Iris pigment epithelial cell (primary cell): ENCODE measurements at regions not wholly inside any gene's neighbourhood (a gene's known extent, or its start where the extent isn't known, plus 50 kb on each side); places are given as distances from the start of the nearest gene placed in this dataset.

Experiments
- DNase-seq: peaks from one replicate; pipeline ENCODE4 v3.0.0-alpha.2; 2011; ENCODE audit warnings: low read depth

DNA sequence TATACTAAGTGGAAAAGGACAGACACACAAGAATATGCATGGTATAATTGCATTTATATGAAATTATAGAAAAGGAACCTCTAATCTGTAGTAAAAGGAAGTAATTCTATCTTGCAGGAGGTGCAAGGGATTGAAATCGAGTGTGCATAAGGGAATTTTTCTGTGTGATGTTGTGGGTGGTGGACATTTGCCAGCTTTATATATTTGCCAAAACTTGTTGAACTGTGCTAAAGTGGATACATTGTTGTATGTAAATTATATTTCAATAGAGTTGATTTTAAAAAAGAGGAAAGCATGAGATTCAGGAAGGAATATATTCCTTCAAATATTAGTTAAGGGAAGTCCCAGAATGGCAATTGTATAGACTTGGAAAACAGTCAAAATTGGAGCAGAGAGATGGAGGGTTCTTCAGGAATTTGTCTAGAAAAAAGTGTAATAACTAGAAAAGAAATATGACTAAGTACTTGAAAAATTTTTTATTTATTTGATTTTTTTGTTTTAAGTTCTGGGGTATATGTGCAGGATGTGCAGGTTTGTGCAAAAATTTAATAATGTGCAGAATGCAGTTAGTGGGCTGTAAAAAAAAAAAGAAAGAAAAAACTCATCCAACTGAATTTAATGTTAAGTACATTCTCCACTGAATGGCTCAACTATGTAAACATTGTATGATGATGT is 96.1 kb downstream of the ARL4A start:
- DNase-seq = peak; percentile 30

DNA sequence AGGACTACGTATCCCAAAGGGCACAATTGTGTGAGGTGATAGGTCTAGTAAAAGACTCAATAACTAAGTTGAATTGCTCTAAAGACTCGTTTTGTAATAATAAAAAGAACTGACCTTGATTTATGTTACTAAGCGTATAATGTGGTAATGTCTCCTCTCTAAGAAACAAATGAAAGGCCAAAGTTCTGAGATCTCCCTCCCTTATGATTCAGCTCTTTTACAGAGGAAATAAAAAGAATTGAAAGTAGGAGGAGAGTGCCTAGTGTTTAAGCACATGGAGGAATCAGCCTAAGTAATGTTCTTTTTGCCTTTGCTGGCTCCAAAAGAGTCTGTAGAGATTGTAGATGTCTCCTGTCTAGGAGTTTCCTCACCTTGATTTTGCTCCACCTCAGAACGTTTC is 98.0 kb downstream of the ARL4A start:
- DNase-seq = no peak

DNA sequence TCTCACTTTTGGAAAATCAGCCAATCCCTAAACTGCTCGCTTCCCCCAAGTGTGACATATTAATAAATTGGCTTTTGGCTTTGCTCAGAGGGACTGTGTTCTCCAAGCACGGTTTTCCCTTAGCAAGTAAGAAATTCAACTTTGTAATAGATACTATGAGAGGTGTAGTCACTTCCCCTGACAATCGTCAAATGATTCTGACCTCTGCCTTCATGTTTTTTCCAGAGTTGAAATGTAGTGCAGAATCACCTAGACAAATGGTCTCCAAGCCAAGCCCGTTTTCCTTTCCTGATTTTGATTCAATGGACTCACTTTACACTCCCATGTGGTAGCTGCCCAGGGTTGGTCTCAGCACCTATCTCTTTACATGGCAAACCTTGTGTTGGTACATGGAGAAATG is 99.1 kb downstream of the ARL4A start:
- DNase-seq = no peak

DNA sequence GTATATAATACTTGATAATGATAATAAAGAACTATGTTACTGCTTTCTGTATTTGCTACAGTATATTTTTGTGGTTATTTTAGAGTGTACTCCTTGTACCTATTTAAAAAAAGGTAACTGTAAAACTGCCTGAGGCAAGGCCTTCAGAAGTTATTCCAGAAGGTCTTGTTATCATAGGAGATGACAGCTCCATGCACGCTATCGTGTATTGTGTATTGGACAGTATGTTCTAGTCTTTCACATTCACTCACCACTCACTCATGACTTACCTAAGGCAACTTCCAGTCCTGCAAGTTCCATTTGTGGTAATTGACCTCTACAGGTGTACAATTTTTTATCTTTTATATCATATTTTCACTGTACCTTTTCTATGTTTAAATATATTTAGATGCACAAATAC is 100.7 kb downstream of the ARL4A start:
- DNase-seq = no peak

DNA sequence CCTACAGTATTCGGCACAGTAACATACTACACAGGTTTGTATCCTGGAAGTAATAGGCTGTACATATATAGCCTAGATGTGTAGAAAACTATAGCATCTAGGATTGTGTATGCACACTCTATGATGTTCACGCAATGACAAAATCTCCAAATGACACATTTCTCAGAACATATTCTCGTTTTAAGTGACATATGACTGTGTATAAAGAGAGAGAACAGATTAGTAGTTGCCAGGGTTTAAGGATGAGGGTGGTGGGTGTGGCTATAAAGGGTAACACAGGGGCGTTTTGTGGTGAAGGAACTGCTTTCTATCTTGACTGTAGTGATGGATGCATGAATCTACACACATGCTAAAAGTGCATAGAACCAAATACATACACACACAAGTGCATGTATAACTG is 101.2 kb downstream of the ARL4A start:
- no peak for DNase-seq

DNA sequence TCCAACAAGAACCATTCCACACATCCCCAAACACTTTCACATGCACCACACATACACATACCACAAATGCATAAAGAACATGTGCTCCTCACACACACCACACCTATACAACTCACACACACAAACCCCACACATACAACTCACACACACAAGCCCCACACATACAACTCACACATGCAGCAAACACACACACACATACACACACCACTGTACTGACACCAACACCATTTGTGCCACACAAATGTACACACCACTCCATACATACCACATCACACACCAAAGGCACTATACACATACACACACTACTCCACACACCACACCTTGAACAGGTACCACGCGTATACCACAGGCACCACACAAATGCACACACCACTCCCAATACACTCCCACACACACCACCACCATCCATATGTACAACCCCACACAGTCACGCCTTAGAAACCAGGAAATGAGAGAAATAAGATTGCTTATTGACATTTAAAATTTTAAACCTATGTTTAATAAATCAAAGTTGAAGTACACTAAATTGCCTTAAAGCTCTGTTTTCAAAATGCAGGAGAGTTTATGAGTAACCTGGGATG is 107.4 kb downstream of the ARL4A start:
- no peak for DNase-seq

DNA sequence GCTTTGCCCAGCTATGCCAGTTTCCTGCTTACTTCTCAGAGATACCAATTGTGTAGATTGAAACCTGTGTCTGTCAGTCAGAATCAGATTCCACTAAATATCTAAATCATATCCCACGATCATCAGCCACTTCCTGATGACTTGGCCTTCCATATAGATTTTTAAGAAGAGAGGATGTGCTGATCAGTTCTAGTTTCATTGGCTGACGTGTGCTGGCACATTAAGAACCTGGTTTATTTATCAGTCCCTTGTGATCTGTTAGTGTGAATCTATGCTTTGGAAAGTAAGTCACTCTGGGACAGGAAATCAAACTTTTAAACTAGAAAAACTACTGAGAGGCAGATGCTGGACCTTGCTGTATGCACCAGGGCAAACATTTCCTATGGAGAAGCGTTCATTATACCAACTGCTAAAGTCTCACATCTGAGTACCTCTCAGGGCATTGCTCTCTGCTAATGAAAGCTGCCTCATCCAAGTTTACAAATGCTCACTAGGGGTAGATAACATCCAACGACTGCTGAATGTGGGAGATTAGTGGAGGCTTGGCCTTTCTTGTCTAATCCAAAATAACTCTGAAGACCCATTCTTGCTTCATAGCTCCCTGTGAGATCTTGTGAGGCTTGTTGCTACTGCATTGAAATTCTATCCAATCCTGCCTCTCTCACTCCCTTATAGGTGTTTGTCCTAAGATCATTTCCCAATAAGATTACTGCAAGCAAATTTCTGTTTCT is 109.1 kb downstream of the ARL4A start:
- DNase-seq = no peak

DNA sequence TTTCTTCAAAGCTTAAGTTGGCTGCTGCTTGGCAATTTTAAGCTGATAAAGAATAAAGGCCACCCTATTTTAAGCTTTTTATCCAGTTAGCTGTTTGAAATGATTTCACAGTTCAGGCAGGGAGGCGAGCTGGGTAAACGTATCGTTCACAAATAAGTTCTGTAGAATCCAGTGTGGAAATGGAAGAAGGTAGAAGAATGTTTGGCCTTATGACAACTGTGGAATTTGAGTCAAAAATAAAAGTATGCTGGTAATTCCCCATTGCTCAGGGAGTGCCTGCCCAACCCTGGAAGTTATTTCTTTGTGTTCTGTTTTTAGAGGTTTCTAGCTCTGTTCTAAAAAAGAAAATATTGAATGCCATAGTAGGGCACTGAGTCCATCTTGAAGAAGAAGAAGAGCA is 113.1 kb downstream of the ARL4A start:
- peak; percentile 12 for DNase-seq

DNA sequence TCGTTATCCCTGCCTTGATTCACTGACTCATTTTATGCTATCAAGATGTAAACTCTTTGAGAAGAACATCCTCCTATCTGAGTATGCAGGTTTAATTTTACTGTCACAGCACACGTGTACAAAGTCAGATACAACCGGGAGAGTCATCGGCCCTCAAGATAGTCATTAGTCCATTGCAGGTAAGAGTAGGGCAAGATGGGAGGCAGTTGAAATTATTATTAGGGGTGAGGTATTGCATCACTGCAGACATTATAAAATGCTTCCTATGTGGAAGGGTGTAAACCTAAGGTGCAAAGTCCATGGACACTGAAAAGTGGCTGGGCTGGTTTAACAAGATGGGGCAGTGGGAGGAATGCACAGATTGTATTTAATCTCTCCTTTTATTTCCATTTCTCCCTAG is 113.7 kb downstream of the ARL4A start:
- no peak for DNase-seq

DNA sequence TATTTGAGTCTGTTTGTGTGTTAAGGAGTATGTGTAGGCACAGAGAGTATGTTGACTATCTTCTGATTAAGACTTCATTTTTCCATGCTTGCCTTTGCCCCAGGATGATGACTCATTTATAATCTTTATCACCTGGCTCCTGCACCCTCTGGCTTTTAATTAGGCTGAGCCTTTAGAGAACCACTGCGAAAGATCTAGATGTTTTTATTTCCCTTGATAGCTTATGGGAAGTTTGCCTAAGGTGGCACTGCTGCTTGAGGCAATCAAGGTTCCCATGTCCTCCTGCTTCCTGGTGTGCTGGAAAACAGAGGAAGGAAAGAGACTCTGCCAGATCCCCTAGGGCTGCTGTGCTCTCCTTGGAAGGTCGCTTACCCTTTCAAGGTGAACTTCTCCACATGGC is 114.6 kb downstream of the ARL4A start:
- no peak for DNase-seq

DNA sequence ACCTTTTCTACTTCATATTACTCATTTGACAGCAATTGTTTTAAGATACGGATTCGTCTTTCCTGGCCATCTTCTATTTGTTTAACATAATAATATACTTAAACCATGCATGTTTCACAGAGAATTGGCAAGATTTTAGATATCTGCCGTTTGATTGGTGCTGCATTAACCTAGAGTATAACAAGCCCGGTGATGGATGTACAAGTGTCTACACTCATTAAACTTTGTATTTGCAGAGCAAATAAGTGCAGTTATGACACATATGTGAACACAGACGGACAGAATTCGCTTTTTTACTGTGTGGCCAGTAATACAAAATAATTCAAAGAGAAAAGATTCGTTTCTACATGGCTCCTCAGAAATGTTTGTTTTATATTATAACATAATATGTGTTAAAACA is 116.1 kb downstream of the ARL4A start:
- DNase-seq = no peak

DNA sequence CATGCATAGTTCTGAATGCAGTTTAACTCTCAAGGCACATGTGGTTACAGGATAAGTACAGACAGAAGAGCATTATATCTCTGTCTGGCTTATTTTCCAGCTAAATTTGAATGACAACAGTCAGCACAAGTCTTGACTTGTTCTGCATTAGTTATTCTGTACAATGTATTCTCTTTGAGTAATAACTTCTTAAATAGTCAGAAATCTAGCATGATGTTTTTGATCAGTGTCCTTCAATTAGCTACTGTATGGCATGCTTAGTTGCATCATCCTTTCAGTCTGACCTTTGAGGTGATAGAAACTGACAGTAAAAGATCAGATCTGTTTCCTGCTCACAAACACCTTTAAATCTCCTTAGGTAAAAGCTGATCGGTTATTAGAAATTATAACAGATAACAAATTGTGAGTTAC is 118.1 kb downstream of the ARL4A start:
- DNase-seq = peak; percentile 3

DNA sequence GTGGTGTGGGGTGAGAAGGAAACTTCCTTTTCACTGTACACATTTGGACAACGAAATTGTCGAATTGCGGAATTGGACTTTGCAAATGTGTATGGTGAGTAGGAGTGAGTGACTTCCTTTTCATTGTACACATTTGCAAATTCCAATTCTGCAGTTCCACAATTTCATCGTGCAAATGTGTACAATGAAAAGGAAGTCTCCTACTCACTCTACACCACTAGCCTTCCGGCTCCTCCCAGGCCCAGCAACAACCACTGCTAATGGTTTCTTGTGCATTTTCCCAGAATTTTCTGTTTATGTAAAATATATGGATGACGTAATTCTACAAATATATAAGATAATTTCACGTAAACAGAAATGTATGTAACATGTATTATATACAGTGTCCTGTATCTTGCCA is 118.5 kb downstream of the ARL4A start:
- DNase-seq = no peak

DNA sequence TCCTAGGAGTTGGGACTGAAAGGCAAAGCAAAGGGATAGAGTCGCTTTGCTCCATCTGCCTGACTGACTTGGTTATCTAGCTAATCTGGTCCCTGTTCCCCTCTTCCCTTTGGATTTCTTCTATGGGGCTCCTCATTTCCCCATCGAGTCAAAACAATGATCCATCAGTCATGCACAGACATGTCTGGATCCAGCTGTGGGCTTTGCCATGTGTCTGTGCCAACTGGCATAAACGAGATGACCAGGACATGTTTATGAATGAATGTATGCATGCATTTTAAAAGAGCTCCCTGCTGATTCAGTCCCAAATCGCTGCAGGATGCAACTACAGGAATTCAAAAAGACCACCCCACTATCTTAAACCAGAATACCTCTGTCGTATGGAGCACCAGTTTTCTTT is 122.0 kb downstream of the ARL4A start:
- no peak for DNase-seq

DNA sequence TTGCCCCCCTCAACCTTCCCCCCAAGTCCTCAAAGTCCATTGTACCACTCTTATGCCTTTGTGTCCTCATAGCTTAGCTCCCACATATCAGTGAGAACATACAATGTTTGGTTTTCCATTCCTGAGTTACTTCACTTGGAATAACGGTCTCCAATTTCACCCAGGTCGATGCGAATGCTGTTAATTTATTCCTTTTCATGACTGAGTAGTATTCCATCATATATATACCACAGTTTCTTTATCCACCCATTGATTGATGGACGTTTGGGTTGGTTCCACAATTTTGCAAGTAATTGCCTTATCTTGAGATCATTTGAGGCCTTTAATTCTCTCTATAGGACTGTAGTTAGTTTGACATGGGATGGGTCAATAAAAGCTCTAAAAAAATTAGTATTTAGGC is 124.7 kb downstream of the ARL4A start:
- DNase-seq = no peak

DNA sequence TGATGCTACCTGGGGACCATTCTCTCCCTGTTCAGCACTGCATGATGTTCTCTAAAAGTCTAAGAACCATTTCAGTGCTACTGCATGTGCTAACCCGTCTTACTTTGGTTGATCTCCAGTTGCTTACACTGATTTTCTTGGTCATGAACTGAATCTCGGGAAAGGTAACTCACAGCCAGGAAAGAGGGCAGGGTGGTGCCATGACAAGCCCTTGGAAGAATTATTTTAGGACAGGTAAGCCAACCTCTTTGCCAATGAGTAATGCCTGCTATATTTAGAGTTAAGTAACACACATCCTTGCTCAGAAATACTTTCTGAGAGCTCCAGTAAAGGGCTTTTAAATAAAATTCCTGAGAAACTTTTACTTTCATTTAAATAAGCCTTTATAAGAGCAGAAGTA is 126.7 kb downstream of the ARL4A start:
- no peak for DNase-seq

DNA sequence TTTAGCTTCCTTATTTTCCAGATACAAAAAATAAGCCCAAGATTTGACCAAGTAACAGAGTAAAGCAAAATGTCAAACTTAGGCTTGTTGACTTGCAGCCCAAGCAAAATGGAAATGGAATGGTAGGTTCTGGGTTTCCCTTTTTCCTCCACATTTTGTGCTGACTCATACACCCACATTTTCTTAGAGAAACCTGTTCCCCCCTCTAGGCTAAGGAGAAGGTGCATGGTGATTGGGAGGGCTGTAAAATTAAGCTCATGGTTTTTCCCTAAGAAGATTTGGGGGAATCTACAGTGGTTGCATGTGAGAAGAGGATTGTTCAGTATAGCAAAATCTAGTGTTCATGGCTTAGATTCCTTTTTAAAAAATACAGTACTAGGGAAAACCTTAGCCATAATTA is 127.4 kb downstream of the ARL4A start:
- DNase-seq = no peak

DNA sequence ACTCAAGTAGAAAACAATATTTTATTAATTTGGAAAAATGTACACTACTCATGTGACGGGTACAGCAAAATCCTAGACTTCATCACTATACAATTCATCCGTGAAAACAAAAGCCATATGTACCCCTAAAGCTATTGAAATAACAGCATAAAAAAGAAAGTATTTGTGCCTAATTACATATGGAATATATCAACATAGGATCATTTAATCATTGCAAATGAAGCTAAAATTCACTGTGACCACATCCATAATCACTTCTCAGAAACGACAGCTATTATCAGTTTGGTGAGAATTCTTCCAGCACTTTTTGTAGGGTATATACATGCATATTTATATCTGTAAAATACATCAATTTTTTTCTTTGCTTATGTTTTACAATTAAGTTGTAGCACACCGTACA is 128.0 kb downstream of the ARL4A start:
- DNase-seq = no peak

DNA sequence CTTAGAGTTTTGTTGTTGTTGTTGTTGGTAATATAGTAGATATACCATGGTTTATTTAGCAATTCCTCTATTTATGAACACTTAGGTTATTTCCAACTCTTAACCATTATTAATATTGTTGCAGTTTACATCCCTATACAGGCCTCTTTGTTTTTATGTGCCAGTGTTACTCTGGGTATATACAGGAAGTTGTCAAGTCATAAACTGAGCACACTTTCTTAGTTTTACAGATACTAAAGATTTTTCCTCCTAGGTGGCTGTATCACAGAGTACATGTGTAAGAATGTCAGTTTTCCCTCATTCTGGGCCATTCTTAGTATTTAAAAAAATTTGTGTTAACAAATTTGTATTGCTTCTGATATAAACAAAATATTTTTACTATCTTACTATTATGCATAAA is 128.4 kb downstream of the ARL4A start:
- DNase-seq = no peak

DNA sequence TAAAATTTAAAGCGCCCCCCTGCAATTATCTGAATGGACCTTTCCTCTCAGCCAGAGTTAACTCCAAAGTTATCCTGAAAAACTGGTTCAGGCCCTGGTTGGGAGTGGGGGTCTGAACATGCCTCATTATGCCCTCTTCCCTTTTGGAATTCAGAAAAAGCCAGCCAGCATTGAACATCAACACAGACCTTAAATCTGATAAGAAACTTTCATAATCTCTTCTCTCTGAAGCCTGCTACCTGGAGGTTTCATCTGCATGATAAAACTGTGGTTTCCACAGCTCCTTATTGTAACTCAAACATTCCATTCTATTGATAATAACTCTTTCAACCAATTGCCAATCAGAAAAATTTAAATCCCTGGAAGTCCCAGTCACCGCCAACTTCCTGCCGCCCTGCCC is 133.3 kb downstream of the ARL4A start:
- DNase-seq = no peak

DNA sequence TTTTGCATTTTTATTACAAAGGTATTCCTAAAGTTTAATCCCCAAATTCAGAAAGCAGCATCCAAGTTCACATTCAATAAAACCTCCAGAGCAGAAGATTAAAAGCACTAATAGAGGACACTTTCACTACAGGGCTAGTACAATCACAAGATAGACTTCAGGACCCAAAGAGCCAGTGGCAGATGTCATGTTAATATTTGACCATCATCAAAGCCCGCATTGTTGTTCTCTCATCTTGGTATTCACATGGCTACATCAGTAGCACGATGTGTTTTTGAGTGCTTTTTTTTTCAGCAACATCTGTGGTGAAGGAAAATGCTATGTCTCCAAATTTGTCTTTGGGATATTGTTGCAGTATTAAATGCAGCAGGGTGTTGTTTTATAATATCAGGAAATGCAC is 134.3 kb downstream of the ARL4A start:
- DNase-seq = no peak

DNA sequence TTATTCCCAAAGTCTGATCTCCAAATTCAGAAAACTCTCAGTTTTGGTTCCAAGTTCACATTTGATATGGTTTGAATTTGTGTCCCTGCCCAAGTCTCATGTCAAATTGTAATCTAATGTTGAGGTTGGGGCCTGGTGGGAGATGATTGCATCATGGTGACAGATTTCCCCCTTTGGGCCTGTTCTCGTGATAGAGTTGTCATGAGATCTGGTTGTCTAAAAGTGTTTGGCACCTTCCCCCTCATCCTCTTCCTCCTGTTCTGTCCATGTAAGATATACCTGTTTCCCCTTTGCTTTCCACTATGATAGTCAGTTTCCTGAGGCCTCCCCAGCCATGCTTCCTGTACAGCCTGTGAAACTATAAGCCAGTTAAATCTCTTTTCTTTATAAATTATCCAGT is 138.6 kb downstream of the ARL4A start:
- no peak for DNase-seq

DNA sequence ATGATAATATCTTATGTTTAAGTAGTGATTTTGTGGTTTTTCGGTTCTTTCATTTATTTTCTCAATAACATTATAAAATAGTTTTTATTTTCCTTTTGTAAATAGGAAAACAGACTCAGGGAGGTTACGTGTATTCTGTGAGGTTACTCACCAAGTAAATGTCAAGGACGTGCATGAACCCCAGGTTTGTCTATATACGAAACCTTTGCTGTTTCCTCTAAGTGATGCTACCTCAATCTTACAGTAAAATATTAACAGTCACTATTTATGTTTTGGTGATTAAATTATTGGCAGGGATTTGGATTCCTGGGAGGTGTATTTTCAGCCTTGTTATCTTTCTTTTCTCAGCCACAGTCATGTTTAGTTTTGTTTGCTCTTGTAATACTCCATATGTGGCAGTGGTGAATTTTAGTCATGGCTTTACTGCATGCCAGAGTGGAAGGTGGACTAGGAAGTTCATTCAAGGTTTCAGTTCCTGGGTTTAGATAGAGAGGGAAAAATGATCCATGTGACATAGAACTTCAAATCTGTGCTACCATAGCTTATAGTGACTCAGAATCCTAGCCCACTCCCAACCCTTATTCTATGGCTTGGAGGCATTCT is 139.9 kb downstream of the ARL4A start:
- peak; percentile 61 for DNase-seq
